Endothelial cell of hepatic sinusoid (primary cell): ENCODE measurements at regions not wholly inside any gene's neighbourhood (a gene's known extent, or its start where the extent isn't known, plus 50 kb on each side); places are given as distances from the start of the nearest gene placed in this dataset.

Experiments used
- in situ Hi-C: cut with HindIII; loops from 2 replicates; pipeline ENCODE4 v1.10.0; 2017; ENCODE audit warnings: low sequenced_read_pairs

GRCh38 chr11:70641369-70641768 lies 243.0 kb downstream of the CTTN start:
- in situ Hi-C loops, result no loop called here

GRCh38 chr11:70642266-70642665 lies 243.9 kb downstream of the CTTN start:
- in situ Hi-C loops, result no loop called here

GRCh38 chr11:70643642-70644041 lies 245.3 kb downstream of the CTTN start:
- in situ Hi-C loops, result no loop called here

DNA sequence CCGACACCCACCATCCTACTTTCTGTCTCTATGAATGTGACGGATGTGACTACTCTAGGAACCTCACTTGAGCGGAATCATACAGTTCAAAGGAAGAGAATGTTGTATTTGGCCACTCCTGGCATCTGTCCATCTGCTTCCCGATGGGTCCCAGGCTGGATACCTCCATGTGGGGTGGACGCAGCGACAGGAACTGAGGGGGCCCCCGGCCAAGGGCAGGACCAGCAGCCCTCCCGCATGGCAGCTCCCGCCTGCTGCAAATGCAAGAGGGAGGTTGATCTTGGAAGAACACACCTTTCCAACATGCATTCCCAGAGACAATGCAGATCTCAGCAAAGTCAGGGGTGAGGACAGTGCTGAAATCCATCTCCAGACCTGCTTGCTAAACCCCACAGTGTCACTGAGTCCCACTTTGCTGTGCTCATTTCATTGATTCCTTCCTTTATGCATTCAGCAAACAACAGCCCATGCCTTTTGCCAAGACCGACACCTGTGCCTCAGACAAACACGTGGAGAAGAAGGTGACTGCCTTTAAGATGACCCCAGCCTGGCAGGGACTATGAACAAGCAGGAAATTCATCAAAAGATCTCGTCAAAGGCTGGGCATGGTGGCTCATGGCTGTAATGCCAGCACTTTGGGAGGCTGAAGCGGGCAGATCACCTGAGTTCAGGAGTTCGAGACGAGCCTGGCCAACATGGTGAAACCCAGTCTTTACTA lies 246.2 kb downstream of the CTTN start:
- in situ Hi-C loops, result loop anchor here (5.0 kb wide), 2 partner anchors 72 to 98 kb away; no protein-coding TSS in a partner anchor

DNA sequence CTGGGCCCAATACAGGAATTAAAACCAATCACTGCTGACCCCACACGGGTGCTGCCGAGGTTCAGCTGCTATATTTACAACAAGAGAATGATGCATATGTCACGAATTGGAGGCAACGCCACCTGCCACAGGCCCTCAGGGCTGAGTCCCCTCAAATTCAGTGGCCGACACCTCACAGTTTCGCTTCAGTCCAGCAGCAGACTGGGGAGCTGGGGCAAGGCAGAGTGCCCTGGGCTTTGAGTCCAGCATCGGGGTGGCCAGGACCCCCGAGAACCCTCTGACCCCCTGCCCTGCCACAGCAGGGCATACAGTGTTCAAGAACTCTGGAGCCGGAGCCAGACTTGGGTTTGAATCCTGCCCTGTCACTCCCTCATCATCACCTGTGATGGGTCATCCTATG lies 247.2 kb downstream of the CTTN start:
- in situ Hi-C loops, result loop anchor here (5.0 kb wide), 2 partner anchors 73 to 97 kb away; no protein-coding TSS in a partner anchor

- in situ Hi-C loops, result loop anchor here (5.0 kb wide), 2 partner anchors 74 to 96 kb away; no protein-coding TSS in a partner anchor
These were observed 248.1 kb downstream of the CTTN start for GRCh38 chr11:70646272-70647049.

- in situ Hi-C loops, result loop anchor here (5.0 kb wide), 2 partner anchors 75 to 95 kb away; no protein-coding TSS in a partner anchor
These were observed 249.1 kb downstream of the CTTN start for GRCh38 chr11:70647188-70648166.

DNA sequence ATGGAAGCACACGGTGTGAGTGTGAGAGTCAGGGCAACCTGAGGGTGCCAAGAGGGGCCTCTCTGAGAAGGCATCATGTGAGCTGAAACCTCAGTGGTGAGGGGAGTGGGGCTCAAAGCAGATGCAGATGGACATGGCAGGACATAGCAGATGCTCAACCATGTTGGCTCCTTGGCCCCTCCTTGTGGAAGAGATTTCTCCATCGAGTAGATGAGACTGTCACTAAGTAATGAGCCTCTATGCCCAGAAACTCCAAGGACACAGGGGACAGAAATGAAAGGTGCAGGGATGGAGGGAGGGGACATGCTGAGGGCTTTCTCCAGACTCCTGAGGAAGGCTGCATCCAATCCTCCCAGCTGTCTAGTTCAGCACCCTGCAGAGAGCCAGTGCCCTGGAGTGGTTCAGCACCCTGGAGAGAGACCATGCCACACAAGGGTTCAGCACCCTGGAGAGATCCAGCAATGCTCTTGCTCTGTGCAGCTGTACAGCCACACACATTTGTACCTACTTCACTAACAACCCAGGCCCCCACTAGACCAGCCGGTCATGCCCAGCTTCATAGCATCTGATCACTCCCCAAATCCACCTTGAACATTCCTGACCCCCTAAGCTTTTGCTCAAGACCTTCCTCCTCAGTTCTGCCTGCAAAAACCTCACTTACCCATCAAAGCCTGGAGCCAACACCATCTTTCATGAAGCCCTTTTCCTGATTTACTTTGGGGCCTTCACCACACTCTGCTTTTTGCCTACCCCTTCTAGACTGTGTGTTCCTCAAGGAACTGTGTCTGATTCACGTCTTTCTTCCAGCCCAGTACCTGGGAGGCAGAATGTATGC lies 252.0 kb downstream of the CTTN start:
- in situ Hi-C loops, result no loop called here

DNA sequence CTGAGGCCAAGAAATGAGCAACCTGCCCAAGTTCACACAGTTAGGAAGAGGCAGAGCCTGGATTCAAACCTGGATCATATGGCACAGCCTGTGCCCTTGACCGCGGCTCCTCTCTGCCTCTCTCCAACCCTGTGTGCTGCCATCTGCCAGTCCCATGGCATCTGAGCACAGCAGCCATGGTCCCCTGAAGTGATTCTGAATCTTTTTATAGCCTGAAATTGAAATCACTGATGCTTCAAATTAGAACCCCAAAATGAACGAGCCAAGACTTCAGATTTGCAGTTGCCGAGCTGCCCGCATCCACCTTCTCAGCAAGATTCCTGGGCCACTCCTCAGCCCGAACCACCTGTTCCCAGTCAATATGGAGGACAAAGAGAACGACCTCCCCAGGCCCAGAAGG lies 252.7 kb downstream of the CTTN start:
- in situ Hi-C loops, result no loop called here

GRCh38 chr11:70654016-70654415 lies 255.7 kb downstream of the CTTN start:
- in situ Hi-C loops, result no loop called here

GRCh38 chr11:70655816-70656215 lies 257.5 kb downstream of the CTTN start:
- in situ Hi-C loops, result no loop called here

DNA sequence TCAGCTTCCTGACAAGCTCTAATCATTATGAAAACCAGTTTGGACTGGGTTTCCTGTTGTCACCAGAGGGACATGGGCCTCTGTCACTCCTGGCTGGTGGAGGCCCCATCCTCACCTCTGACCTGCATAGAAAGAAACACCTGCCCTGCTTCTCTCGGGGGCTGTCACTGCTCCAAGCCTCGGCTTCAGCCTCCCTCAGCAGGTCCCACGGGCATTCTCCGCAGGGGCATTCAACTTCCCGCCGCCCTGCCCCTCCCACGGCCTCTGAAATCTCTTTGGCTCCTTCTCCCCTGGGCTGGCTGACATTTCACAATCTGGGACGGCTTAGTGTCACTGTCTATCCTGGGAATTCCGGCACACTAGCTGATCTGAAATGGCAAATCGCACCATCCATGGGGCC lies 257.9 kb downstream of the CTTN start:
- in situ Hi-C loops, result no loop called here

GRCh38 chr11:70660059-70660888 lies 261.9 kb downstream of the CTTN start:
- in situ Hi-C loops, result no loop called here

GRCh38 chr11:70660889-70661197 lies 262.5 kb downstream of the CTTN start:
- in situ Hi-C loops, result no loop called here

DNA sequence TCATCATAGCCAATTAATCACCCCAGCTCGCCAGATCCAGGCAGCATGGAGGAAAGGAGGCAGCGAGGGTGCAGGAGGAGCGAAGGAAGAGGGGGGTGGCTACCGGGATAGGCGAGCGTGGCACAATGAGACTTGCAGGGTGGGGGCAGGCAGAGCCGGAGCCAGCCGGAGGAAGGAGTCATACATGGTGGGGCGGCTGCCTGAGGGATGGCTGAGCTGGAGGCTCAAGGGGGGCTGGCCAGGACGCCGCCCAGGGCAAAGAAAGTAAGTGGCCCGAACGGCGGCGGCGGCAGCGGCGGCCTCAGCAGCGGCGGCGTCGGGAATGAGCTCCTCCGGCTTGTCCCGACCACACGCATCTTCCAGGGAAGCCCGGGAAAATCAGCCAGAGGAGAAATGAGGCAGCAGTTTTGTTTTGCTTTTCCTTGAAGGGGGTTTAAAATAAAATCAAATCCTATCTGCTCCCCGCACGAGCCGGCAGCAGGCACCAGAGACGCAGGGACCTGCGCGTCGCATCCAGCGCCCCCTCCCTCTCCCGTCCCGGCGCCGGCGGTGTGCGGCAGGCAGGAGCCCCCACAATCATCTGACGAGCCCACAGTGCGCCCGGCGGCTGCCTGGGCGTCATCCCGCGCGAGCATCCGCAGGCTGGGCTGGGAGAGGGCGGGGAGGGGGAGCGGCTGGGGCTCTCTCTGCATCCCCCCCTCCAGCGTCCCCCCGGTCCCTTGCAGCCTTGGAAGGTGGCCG lies 263.6 kb downstream of the CTTN start:
- in situ Hi-C loops, result no loop called here

GRCh38 chr11:70662691-70663098 lies 264.4 kb downstream of the CTTN start:
- in situ Hi-C loops, result no loop called here

- in situ Hi-C loops, result no loop called here
These were observed 265.5 kb downstream of the CTTN start for GRCh38 chr11:70663815-70664214.

- in situ Hi-C loops, result no loop called here
These were observed 268.0 kb downstream of the CTTN start for GRCh38 chr11:70666311-70666710.

GRCh38 chr11:70667767-70668166 lies 269.4 kb downstream of the CTTN start:
- in situ Hi-C loops, result no loop called here
